HL-60 (cell line): ENCODE measurements at regions not wholly inside any gene's neighbourhood (a gene's known extent, or its start where the extent isn't known, plus 50 kb on each side); places are given as distances from the start of the nearest gene placed in this dataset.

Source experiments
- DNase-seq, 2 experiments: peaks; one replicate each; pipeline ENCODE4 v3.0.0-alpha.2; 2010 to 2020; ENCODE audit warnings: low read depth in 1 of 2, low spot score in 1 of 2
- H3K27ac ChIP-seq: fragments of 250-450 bp; sonication (Bioruptor Pico); replicated peaks from 2 replicates; pipeline ENCODE4 v1.5.1; 2020; ENCODE audit warnings: mild to moderate bottlenecking, moderate library complexity
- H3K27me3 ChIP-seq: fragments of 250-450 bp; sonication (Bioruptor Pico); 2 replicates; pipeline ENCODE4 v1.5.1; 2021; ENCODE audit warnings: mild to moderate bottlenecking, moderate library complexity; ENCODE audit not compliant: insufficient read depth, poor library complexity, severe bottlenecking
- H3K4me3 ChIP-seq: replicated peaks from 2 replicates; pipeline ENCODE4 v1.5.1; 2011; ENCODE audit warnings: mild to moderate bottlenecking, control low read depth, low read length; ENCODE audit not compliant: insufficient read depth
- CTCF ChIP-seq: IDR thresholded peaks from one replicate; pipeline ENCODE4 v1.5.1; 2011; ENCODE audit warnings: low read length, control low read depth, inconsistent platforms; ENCODE audit not compliant: insufficient read depth
- GABPA ChIP-seq: IDR thresholded peaks from 2 replicates; pipeline ENCODE4 v1.6.1; 2012; ENCODE audit warnings: low read depth
- POLR2AphosphoS5 ChIP-seq: IDR thresholded peaks from 2 replicates; pipeline ENCODE4 v1.6.1; 2012; ENCODE audit warnings: low read depth
- SPI1 ChIP-seq: IDR thresholded peaks from 2 replicates; pipeline ENCODE4 v1.6.1; 2012; ENCODE audit warnings: low read depth, mild to moderate bottlenecking, borderline replicate concordance
- TF ChIP-seq, protein P1 (sequence below): IDR thresholded peaks from 2 replicates; pipeline ENCODE4 v1.6.1; 2012; ENCODE audit warnings: low read depth; ENCODE audit not compliant: insufficient replicate concordance

DNA sequence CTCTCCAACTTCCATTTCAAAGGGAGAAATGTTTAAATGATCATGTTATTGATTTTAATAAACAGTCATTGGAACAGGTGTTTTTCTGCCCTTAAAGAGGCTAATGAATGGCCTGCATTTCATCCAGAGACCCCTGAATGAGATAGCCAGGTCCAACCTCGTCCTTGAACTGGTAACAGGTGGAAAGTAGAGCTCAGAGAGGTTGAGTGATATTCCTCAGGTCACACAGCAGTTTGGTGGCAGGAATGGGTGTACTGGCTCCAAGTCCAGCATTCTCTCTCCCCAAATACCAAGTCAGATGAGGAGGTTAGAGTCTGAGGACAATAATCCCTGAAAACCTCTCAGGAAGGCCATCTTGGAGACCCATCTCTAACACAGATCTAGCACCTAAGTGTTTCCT lies 81.7 kb upstream of the ANO1 start:
- H3K27ac ChIP-seq: no peak overlapping the region
- no peaks in the 10 kb centered on the region for H3K27me3 ChIP-seq
- DNase-seq: no peak
- TF ChIP-seq GABPA (no peak), CTCF (no peak), POLR2AphosphoS5 (no peak)
- TF ChIP-seq, protein P1, sequence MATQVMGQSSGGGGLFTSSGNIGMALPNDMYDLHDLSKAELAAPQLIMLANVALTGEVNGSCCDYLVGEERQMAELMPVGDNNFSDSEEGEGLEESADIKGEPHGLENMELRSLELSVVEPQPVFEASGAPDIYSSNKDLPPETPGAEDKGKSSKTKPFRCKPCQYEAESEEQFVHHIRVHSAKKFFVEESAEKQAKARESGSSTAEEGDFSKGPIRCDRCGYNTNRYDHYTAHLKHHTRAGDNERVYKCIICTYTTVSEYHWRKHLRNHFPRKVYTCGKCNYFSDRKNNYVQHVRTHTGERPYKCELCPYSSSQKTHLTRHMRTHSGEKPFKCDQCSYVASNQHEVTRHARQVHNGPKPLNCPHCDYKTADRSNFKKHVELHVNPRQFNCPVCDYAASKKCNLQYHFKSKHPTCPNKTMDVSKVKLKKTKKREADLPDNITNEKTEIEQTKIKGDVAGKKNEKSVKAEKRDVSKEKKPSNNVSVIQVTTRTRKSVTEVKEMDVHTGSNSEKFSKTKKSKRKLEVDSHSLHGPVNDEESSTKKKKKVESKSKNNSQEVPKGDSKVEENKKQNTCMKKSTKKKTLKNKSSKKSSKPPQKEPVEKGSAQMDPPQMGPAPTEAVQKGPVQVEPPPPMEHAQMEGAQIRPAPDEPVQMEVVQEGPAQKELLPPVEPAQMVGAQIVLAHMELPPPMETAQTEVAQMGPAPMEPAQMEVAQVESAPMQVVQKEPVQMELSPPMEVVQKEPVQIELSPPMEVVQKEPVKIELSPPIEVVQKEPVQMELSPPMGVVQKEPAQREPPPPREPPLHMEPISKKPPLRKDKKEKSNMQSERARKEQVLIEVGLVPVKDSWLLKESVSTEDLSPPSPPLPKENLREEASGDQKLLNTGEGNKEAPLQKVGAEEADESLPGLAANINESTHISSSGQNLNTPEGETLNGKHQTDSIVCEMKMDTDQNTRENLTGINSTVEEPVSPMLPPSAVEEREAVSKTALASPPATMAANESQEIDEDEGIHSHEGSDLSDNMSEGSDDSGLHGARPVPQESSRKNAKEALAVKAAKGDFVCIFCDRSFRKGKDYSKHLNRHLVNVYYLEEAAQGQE: no peak
- no peak overlapping the region for H3K4me3 ChIP-seq

GRCh38 chr11:69997352-69997751 lies 80.8 kb upstream of the ANO1 start:
- H3K27ac ChIP-seq: no peak overlapping the region
- TF ChIP-seq, protein P1: no peak
- TF ChIP-seq POLR2AphosphoS5 (no peak), GABPA (no peak), SPI1 (no peak), CTCF (no peak)
- no peak overlapping the region for H3K4me3 ChIP-seq
- no peaks in the 10 kb centered on the region for H3K27me3 ChIP-seq
- no peak for DNase-seq

DNA sequence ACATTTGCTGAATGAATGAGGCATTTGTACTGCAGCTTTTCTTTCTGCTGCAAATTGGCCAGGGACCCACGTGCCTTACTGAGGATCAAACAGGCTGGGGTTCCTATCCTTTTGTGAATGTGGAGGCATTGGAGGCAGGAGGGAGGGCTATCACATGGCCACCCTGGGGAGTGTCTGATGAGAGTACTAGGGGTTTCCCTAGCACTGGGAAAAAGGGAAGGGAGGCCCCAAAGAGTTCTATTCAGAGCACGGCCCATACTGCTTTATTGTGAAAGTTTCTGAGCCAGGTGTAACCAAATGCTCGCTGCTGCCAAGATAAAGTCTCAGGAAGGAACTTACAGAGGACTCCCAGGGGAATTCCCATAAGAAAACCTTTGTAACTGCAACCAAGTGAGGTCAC lies 78.4 kb upstream of the ANO1 start:
- H3K27ac ChIP-seq: no peak overlapping the region

More for the DNA sequence above, 78.4 kb upstream of the ANO1 start:
- no peak for DNase-seq
- H3K4me3 ChIP-seq: no peak overlapping the region
- H3K27me3 ChIP-seq: no peaks in the 10 kb centered on the region
- TF ChIP-seq, protein P1: no peak
- TF ChIP-seq SPI1 (no peak), CTCF (no peak), POLR2AphosphoS5 (no peak), GABPA (no peak)
